ENCODE measurements at regions not wholly inside any gene's neighbourhood (a gene's known extent, or its start where the extent isn't known, plus 50 kb on each side); places are given as distances from the start of the nearest gene placed in this dataset.

- no peak for DNase-seq
Observed at GRCh38 chr6:91487696-91488392, 901.0 kb upstream of the MAP3K7 start.

GRCh38 chr6:91486200-91486599 lies 899.3 kb upstream of the MAP3K7 start:
- no peak for DNase-seq

DNA sequence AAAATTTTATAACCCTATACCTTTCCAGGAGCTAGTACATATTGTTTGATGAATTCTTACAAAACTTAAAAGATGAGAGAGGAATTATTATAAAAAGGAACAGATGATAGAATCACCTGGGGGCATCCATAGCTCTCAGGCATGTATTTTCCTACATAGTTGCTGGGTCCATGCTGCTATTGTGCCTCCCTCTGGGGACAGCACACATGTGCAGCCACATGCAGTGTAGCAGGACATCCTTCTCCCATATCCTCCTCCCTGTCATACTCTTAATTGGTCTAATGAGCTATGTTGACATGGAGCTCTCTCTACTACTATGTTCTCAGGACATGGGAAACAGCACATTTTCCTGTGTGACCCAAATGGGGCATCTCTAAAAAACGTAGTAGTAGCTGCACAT lies 898.2 kb upstream of the MAP3K7 start:
- DNase-seq: no peak

- DNase-seq: no peak
Observed at GRCh38 chr6:91483415-91484105, 896.7 kb upstream of the MAP3K7 start.

- no peak for DNase-seq
Observed at GRCh38 chr6:91482498-91482897, 895.6 kb upstream of the MAP3K7 start.

GRCh38 chr6:91480402-91480801 lies 893.5 kb upstream of the MAP3K7 start:
- no peak for DNase-seq

- no peak for DNase-seq
Observed at GRCh38 chr6:91477688-91478087, 890.8 kb upstream of the MAP3K7 start.

GRCh38 chr6:91476000-91476399 lies 889.1 kb upstream of the MAP3K7 start:
- DNase-seq: no peak

- no peak for DNase-seq
Observed at GRCh38 chr6:91465393-91465792, 878.5 kb upstream of the MAP3K7 start.

GRCh38 chr6:91464718-91465117 lies 877.8 kb upstream of the MAP3K7 start:
- no peak for DNase-seq

DNA sequence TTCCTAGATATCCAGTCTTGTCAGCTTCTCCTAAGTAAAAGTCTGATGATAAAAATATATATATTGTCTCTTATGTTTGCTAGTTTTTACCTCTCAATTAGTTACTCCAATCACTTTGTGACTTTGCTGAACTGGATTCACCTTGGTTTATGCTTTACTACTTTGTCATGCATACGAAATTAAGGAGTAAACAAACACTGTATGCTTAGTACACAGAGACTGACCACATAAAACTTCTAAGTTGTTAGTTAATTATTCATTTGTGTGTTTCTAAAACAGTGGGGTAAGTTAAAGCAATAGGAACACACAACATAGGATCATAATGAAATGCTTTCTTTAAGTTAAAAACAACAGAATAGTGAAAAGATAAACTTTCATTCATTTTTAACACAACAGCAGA lies 877.3 kb upstream of the MAP3K7 start:
- no peak for DNase-seq

GRCh38 chr6:91462241-91462640 lies 875.4 kb upstream of the MAP3K7 start:
- DNase-seq: no peak

- no peak for DNase-seq
Observed at GRCh38 chr6:91453224-91453878, 866.5 kb upstream of the MAP3K7 start.

GRCh38 chr6:91449539-91449938 lies 862.7 kb upstream of the MAP3K7 start:
- no peak for DNase-seq

DNA sequence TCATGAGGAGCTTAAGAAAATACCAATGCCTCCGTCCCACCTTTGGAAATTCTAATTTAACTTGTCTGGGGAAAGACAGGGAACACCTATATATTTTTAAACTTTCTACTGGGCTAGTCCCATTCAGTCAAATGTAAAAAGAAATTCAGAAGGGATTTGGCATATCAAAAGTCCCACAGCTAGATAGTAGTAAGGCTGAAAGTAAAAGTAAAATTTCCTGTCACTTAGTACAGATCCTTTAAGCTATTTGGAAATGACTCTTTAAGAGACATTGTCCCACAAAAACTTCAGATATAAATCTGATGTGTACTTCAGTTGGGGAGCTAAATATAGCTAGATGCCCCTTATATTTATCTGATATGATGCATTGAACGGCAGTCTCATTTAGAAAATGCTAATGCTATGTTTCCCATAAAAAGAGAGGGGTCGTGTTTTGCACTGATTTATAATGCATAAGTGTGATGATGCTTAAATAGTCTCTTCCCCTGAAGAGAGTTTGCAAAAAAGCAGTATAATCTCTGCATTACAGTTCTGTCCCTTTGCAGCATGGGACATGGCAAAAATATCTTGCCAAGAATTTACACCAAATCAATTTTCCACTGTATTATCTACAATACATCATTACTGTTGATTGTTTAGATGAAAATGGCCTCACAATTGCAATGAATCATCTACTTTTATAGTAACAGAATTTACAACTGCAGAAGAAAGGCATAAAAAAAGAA lies 860.8 kb upstream of the MAP3K7 start:
- no peak for DNase-seq

- peak; percentile 74 for DNase-seq
Observed at GRCh38 chr6:91447081-91447480, 860.2 kb upstream of the MAP3K7 start.

DNA sequence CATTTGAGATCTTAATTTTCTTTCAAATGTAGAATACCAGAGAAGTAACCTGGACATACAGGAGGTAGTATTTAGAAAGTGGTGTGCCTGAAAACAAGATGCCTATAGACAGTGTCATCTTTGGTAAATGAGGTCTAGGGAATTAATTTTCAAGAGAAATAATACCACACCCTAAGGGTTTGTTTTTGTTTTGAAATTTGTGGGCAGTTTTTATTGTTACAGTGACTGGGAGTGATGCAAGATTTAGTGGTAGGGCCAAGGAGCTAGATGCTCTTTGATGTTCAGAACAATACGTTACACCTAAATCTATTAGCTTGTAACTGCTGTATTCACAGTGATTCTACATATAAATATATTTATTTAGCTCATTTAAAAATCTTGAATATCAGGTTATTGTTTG lies 856.5 kb upstream of the MAP3K7 start:
- no peak for DNase-seq

- DNase-seq: no peak
Observed at GRCh38 chr6:91442342-91442741, 855.5 kb upstream of the MAP3K7 start.

- no peak for DNase-seq
Observed at GRCh38 chr6:91438570-91438969, 851.7 kb upstream of the MAP3K7 start.

GRCh38 chr6:91437315-91437729 lies 850.5 kb upstream of the MAP3K7 start:
- no peak for DNase-seq

- DNase-seq: no peak
Observed at GRCh38 chr6:91436448-91436847, 849.6 kb upstream of the MAP3K7 start.

GRCh38 chr6:91435630-91436029 lies 848.8 kb upstream of the MAP3K7 start:
- DNase-seq: no peak

DNA sequence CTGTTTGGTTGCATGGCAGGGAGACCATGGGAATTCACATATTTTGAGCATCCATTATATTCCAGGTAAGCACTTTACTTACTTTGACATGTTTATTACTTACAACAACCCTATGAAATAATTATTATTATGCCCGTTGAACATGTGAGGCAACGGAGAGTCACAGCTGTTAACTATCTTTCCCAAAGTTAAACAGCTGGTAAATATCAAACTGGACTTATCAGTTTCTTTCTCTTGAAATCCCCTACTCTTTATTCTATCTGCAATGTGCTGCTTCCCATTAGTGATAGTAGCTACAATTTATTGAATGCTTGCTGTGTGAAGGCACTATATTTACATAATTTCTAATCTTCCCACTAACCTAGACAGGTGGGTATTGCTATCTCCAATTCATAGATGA lies 847.7 kb upstream of the MAP3K7 start:
- DNase-seq: no peak
